Left renal pelvis (tissue), 4 donors: ENCODE measurements at regions not wholly inside any gene's neighbourhood (a gene's known extent, or its start where the extent isn't known, plus 50 kb on each side); places are given as distances from the start of the nearest gene placed in this dataset.
"Not testable (repeated sequence)": the region's sequence is repeated elsewhere in the genome, so short reads cannot be mapped to it uniquely, and the experiment has no call there.

ENCODE experiments used
- DNase-seq, 4 donors: peaks; one replicate each; pipeline ENCODE4 v3.0.0-alpha.2; 2013; ENCODE audit warnings: low read depth in 4 of 4, low spot score in 3 of 4

GRCh38 chr18:14460364-14460763, 83.0 kb downstream of the POTEC start:
- DNase-seq, result not testable (repeated sequence)

DNA sequence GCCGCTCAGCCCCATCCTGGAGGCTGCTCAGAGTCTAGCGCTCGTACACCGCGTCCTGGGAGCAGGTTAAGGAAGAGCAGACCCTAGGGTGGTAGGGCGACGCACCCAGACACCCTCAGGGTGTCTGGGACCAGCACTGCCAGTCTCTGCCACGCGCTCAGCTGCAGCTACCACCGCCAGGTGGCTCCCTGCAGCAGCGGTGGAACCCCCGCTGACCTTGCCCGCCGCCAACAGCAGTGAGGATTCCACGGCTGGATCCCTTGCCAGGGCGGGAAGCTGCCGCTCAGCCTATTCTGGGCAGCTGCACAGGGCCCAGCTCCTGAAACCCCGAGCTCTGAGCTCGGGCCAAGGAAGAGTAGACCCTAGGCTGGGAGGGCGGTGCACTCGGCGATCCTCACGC, 83.6 kb downstream of the POTEC start:
- DNase-seq, result not testable (repeated sequence)

DNA sequence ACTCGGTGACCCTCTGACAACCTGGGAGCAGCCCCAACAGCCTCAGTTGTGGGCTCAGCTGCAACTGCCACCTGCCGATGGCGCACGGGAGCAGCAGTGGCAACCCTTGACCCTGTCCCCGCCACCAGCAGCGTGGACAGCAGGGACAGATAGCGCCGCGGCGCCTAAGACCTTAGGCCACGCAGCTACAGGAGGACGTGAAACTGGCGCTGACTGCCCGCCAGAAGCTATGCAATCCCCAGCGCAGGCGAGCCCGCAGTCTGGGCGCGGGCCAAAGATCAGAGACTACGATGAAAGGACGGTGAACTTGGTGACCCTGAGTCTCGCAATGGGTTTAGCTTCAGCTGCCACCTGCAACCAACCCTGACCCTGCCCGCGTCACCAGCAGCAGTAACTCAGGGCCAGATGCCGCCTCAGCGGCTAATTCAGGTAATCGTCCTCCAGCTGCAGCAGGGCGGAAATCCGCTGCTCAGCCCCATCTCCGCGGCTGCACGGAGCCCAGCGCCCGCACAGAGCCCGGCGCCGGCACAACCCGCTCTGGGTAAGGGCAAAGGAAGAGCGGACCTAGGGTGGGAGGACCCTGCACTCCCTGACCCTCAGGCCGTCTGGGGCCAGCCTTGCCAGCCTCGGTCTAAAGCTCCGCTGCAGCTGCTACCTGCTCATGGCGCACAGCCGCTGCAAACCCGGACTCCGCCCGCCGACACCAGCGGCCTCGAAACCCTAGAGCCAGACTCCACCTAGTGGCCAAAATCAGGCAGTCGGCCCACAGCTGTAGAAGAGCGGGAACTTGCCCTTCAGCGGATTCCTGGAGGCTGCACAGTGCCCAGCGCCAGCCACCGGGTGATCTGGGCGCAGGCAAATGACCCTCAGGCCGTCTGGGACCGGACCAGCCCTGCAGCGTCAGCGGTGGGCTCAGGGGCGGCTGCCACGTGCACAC, 85.1 kb downstream of the POTEC start:
- not testable (repeated sequence) for DNase-seq

GRCh38 chr18:14450637-14451009, 92.8 kb downstream of the POTEC start:
- DNase-seq, result not testable (repeated sequence)

DNA sequence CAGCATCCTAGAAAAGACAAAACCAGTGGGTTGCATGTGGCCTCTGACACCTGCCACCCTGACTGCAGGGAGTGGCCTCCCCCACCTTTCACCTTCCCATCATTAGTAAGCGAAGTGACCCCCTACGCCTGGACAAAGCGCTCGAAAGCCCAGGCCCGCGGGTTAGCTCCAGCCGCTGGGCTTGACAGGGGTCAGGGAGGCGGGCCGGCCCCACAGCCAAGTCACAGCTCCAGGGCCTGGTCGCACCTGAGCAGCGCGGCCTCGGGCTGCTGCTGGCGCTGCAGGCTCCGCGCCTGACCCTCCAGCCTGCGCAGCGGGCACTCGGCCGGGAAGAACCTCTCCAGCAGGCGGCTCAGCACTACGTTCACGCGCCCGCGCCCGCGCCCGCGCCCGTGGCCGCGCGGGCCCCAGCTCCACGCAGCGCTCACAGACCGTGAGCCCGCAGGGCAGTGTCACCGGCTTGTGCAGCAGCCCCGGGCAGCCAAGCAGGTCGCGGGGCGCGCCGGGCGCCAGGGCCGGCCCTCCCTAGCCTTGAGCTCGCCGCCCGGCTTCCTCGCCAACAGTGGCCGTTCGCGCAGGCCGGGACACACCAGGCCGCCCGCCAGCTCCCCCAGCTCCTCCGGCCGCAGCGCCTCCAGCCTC, 93.3 kb downstream of the POTEC start:
- DNase-seq, result peak in 1 of 4 donors; percentile 12

GRCh38 chr18:14449062-14449461, 94.3 kb downstream of the POTEC start:
- not testable (repeated sequence) for DNase-seq

- DNase-seq, result not testable (repeated sequence)
These were observed 95.7 kb downstream of the POTEC start for GRCh38 chr18:14447715-14448114.

- DNase-seq, result not testable (repeated sequence)
These were observed 107.9 kb downstream of the POTEC start for GRCh38 chr18:14435460-14435859.

DNA sequence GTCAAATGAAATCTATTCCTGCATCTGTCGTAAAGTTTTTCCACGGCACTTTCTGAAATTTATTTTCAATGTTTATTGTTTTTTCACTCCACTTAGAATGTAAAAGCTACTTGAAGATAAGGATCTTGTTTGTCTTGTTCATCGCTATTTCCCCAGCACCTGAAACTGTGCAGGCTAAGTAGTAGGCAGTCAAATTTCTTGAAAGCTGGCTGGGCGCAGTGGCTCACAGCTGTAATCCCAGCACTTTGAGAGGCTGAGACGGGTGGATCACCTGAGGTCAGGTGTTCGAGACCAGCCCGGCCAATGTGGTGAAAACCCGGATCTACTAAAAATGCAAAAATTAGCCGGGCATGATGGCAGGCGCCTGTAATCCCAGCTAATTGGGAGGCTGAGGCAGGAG, 111.0 kb downstream of the POTEC start:
- DNase-seq, result not testable (repeated sequence)

- peak; percentile 26 to 50 (median 44) for DNase-seq
These were observed 112.3 kb downstream of the POTEC start for GRCh38 chr18:14431031-14431521.

- DNase-seq, result not testable (repeated sequence)
These were observed 127.6 kb downstream of the POTEC start for GRCh38 chr18:14415806-14416205.

DNA sequence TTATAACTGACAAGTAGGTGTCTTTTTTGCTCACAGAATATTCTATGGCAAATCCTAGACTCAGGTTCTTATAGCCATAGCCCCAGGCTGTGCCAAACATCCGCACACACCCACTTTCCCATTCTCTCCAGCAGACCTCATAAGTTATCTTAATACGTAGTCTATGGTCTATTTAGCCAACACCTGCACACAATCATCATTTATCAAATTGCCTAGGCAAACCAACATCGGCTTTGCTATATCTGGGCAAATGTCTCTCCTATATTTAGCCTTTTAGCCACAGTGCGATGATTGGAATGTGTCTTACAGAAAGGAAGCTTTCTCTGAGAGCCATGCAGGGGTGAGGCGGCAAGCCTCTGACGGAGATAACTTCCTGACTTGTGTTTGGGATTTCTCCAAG, 128.0 kb downstream of the POTEC start:
- not testable (repeated sequence) for DNase-seq

DNA sequence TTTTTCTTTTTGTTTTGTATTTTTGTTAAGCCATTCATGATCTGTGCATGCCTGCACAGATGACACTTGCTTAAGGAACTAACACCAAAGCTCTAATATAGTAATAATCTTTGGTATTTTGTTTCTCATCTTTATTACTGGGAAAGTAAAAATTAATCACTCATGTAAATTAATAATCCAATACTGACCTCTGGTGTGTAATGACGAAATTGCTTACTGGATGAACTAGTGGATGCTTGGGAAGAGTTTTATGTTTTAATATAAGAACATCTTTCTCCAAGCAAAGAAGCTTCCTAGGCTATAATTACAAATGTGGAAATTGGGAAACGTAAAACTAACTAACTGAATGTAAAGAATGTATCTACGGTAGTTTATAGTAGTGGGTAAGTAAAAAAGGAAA, 147.9 kb downstream of the POTEC start:
- not testable (repeated sequence) for DNase-seq

GRCh38 chr18:14393563-14394103, 149.8 kb downstream of the POTEC start:
- not testable (repeated sequence) for DNase-seq

GRCh38 chr18:14392604-14393003, 150.8 kb downstream of the POTEC start:
- DNase-seq, result not testable (repeated sequence)

DNA sequence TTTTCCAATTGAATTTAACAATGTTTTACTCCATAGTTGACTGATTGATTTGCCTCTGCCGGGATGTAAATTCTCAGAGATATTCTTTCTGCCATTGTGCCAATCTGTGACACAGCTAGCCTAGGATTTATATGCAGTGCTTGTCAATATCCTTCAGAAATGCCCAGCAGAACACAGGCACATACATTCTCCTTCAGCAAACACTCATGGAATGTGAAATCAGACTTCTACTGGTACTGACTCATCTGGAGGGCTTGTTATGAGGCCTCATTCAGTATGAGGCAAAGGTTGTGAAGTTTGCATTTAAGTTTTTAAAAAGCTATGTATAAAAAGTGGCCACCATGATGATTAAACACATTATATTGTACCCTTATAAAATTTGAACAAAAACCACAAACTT, 158.4 kb downstream of the POTEC start:
- DNase-seq, result not testable (repeated sequence)

- not testable (repeated sequence) for DNase-seq
These were observed 160.7 kb downstream of the POTEC start for GRCh38 chr18:14382666-14383065.

- not testable (repeated sequence) for DNase-seq
These were observed 163.9 kb downstream of the POTEC start for GRCh38 chr18:14379489-14379888.

DNA sequence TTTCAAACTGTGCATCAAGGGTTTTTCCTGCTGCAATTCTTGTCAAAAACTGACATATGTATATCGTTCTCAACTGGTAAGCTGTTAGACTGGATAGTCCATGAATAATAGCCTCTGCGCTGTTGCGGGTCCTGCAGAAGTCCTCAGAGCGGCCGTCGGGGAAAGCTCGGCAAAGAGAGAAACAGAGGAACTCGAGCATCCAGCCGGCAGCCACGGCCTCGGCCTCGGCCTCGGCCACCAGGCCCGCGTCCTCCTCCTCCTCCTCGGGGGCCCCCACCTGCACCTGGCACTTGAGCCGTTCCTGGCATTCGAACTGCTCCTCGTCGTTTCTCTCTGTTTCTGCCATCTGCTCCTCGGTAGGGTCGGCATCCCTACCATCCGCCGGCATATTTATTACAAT, 165.0 kb downstream of the POTEC start:
- not testable (repeated sequence) for DNase-seq

- not testable (repeated sequence) for DNase-seq
These were observed 182.1 kb downstream of the POTEC start for GRCh38 chr18:14361346-14361745.
